Hepatocyte (in vitro differentiated cells): ENCODE measurements at regions not wholly inside any gene's neighbourhood (a gene's known extent, or its start where the extent isn't known, plus 50 kb on each side); places are given as distances from the start of the nearest gene placed in this dataset.
"Not testable (repeated sequence)": the region's sequence is repeated elsewhere in the genome, so short reads cannot be mapped to it uniquely, and the experiment has no call there.

Source experiments
- DNase-seq: peaks from one replicate; pipeline ENCODE4 v3.0.0-alpha.2; 2016; ENCODE audit warnings: low spot score
- H2AFZ ChIP-seq: fragments of 200-600 bp; sonication (generic); 2 replicates; pipeline ENCODE4 v1.6.0; 2016; ENCODE audit warnings: antibody characterized with exemption, mild to moderate bottlenecking
- H3K27ac ChIP-seq: fragments of 200-600 bp; sonication (generic); 2 replicates; pipeline ENCODE4 v1.5.1; 2016; ENCODE audit warnings: mild to moderate bottlenecking
- H3K27me3 ChIP-seq: fragments of 200-600 bp; sonication (generic); 2 replicates; pipeline ENCODE4 v1.6.1; 2016
- H3K36me3 ChIP-seq: fragments of 200-600 bp; sonication (generic); replicated peaks from 2 replicates; pipeline ENCODE4 v1.5.1; 2016; ENCODE audit warnings: low read depth; ENCODE audit not compliant: insufficient read depth
- H3K4me1 ChIP-seq: fragments of 200-600 bp; sonication (generic); 2 replicates; pipeline ENCODE4 v1.5.1; 2016; ENCODE audit warnings: mild to moderate bottlenecking, moderate library complexity; ENCODE audit not compliant: insufficient read depth
- H3K4me2 ChIP-seq: fragments of 200-600 bp; sonication (generic); 2 replicates; pipeline ENCODE4 v1.6.0; 2016
- H3K4me3 ChIP-seq: fragments of 200-600 bp; sonication (generic); 2 replicates; pipeline ENCODE4 v1.5.1; 2016; ENCODE audit warnings: mild to moderate bottlenecking
- H3K79me2 ChIP-seq: fragments of 200-600 bp; sonication (generic); 2 replicates; pipeline ENCODE4 v1.6.0; 2017; ENCODE audit warnings: mild to moderate bottlenecking
- H3K9me2 ChIP-seq: fragments of 200-600 bp; sonication (generic); replicated peaks from 2 replicates; pipeline ENCODE4 v1.6.0; 2017; ENCODE audit warnings: mild to moderate bottlenecking; ENCODE audit not compliant: insufficient read depth
- H3K9me3 ChIP-seq: fragments of 200-600 bp; sonication (generic); 2 replicates; pipeline ENCODE4 v1.5.1; 2016; ENCODE audit warnings: low read depth, mild to moderate bottlenecking
- H4K20me1 ChIP-seq: fragments of 200-600 bp; sonication (generic); 2 replicates; pipeline ENCODE4 v1.6.0; 2016; ENCODE audit warnings: mild to moderate bottlenecking; ENCODE audit not compliant: insufficient read depth, poor library complexity, severe bottlenecking
- EZH2 ChIP-seq: fragments of 200-600 bp; sonication (generic); IDR thresholded peaks from 2 replicates; pipeline ENCODE4 v1.6.1; 2016; ENCODE audit warnings: antibody characterized with exemption, mild to moderate bottlenecking, borderline replicate concordance
- EZH2phosphoT487 ChIP-seq: fragments of 200-600 bp; sonication (generic); IDR thresholded peaks from one replicate; pipeline ENCODE4 v1.6.1; 2018; ENCODE audit warnings: antibody characterized with exemption, mild to moderate bottlenecking, low read depth, moderate library complexity; ENCODE audit not compliant: unreplicated experiment, severe bottlenecking
- whole genome bisulfite sequencing: methylation state at CpG from one replicate; pipeline ENCODE4 v1.1.6; 2016; ENCODE audit warnings: low lambda C conversion rate; ENCODE audit errors: missing lambda C conversion rate; 5-methylcytosine and 5-hydroxymethylcytosine counted together
- TF ChIP-seq, protein P1 (sequence below): fragments of 200-600 bp; sonication (generic); IDR thresholded peaks from 2 replicates; pipeline ENCODE4 v1.5.1; 2016; ENCODE audit warnings: antibody characterized with exemption, mild to moderate bottlenecking; ENCODE audit not compliant: poor library complexity

DNA sequence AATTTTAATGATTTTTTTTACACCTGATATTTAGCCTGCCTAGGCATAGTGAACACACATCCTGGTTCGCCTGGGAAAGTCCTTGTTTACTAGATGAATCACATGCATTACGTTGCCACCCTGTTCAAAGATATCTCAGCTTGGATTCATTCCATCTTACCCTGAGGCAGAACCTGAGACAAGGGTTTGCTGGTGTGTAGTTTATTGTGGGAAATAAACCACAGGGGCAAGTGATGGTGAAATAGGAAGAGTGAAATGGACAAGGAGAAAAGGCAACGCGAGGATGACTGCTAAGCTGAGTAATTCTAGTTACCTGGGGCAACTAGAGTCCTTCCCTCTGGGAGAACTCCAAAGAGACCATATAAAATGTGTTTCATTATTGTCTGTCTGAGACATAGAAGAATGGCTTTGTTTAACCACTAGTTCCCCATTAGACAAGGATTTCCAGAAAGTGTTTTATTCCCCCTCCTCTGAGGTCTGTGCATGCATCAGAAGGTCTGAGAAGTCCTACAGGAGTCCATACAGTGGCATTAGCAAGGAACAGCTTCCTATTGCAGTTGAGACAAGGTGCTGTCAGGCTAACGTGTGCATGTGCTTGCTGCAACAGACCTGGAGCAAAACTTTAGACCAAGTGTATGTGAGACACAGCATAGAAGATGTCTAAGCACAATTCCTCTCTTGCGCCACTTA is 797.3 kb upstream of the FRG1 start:
- H4K20me1 ChIP-seq, result no peaks in the 10 kb centered on the region
- TF ChIP-seq, protein P1, sequence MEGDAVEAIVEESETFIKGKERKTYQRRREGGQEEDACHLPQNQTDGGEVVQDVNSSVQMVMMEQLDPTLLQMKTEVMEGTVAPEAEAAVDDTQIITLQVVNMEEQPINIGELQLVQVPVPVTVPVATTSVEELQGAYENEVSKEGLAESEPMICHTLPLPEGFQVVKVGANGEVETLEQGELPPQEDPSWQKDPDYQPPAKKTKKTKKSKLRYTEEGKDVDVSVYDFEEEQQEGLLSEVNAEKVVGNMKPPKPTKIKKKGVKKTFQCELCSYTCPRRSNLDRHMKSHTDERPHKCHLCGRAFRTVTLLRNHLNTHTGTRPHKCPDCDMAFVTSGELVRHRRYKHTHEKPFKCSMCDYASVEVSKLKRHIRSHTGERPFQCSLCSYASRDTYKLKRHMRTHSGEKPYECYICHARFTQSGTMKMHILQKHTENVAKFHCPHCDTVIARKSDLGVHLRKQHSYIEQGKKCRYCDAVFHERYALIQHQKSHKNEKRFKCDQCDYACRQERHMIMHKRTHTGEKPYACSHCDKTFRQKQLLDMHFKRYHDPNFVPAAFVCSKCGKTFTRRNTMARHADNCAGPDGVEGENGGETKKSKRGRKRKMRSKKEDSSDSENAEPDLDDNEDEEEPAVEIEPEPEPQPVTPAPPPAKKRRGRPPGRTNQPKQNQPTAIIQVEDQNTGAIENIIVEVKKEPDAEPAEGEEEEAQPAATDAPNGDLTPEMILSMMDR, result no peak
- TF ChIP-seq EZH2, result no peak
- TF ChIP-seq EZH2phosphoT487, result no peak
- DNase-seq, result no peak
- H3K4me2 ChIP-seq, result no peak overlapping the region
- no peak overlapping the region for H3K27ac ChIP-seq
- WGBS, result 73% methylated on average over 6 of the region's 6 CpGs
- no peaks in the 10 kb centered on the region for H3K79me2 ChIP-seq
- H3K27me3 ChIP-seq, result no peaks in the 10 kb centered on the region
- H2AFZ ChIP-seq, result no peak overlapping the region
- H3K9me2 ChIP-seq, result no peaks in the 10 kb centered on the region
- H3K9me3 ChIP-seq, result no peaks in the 10 kb centered on the region
- H3K4me1 ChIP-seq, result no peaks in the 10 kb centered on the region
- no peaks in the 10 kb centered on the region for H3K36me3 ChIP-seq
- no peak overlapping the region for H3K4me3 ChIP-seq

DNA sequence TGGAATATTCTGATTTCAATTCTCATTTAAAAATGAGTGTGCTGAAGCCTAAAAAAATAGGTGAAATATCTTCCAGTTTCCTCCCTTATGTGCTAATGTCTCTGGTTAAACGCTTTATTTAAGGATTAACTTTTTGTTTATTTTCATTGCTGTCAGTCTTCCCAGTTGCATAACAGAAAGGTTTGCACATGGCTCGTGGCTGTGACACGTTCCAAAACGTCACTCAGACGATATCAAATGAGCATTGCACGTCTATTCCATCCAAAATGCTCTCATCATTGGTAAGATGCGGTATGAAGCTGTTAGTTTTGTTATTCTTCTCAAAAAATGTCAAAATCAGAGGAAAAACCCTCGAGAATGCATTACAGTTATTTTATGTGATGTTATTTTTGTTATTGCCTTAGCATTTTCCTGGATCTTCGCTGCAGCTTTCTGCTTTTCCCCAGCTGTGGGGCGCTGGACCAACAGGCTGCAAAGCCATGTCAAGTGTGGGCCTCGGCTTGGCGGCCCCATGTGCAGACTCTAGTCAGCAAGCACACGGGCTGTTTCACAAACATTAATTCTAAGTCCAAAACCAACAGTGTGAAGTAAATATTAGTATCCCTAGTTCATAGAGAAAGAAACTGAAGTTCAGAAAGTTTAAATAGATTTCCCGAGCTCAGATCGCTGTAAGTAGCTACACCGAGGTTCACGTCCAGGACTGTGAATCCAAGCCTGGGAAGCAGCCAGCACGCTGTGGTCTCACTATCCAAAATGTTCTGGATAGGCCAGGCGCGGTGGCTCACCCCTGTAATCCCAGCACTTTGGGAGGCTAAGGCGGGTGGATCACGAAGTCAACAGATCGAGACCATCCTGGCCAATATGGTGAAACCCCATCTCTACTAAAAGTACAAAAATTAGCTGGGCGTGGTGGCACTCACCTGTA is 793.4 kb upstream of the FRG1 start:
- no peak overlapping the region for H3K4me2 ChIP-seq
- 88% methylated on average over 24 of the region's 24 CpGs for WGBS

DNA sequence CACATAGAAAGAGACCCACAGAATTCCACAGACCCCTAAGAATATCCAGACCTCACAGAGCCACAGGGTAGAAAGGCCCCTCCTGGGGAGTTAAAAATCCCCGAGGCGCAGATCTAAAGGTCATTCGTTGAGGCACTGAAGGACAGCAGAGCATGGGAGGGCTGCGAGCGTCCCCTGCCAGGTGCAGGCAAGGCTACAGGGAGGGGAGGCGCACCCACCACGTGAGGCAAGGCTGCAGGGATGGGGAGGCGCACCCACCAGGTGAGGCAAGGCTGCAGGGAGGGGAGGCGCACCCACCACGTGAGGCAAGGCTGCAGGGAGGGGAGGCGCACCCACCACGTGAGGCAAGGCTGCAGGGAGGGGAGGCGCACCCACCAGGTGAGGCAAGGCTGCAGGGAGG is 785.6 kb upstream of the FRG1 start:
- 91% methylated on average over 8 of the region's 13 CpGs for WGBS

More for the DNA sequence above, 793.4 kb upstream of the FRG1 start:
- no peaks in the 10 kb centered on the region for H3K79me2 ChIP-seq
- no peak for DNase-seq
- TF ChIP-seq EZH2, result no peak
- TF ChIP-seq, protein P1, result no peak
- no peak for TF ChIP-seq EZH2phosphoT487
- H3K36me3 ChIP-seq, result no peaks in the 10 kb centered on the region
- H3K27ac ChIP-seq, result no peak overlapping the region
- H3K9me3 ChIP-seq, result no peaks in the 10 kb centered on the region
- no peak overlapping the region for H3K4me3 ChIP-seq
- H3K27me3 ChIP-seq, result no peaks in the 10 kb centered on the region
- H3K9me2 ChIP-seq, result no peaks in the 10 kb centered on the region
- no peaks in the 10 kb centered on the region for H4K20me1 ChIP-seq
- H2AFZ ChIP-seq, result no peak overlapping the region
- no peaks in the 10 kb centered on the region for H3K4me1 ChIP-seq

More for the DNA sequence above, 785.6 kb upstream of the FRG1 start:
- not testable (repeated sequence) for H2AFZ ChIP-seq, H3K9me2 ChIP-seq, H3K27me3 ChIP-seq, DNase-seq, H3K36me3 ChIP-seq, H4K20me1 ChIP-seq, H3K4me3 ChIP-seq, H3K4me1 ChIP-seq, H3K9me3 ChIP-seq, H3K27ac ChIP-seq, H3K4me2 ChIP-seq, H3K79me2 ChIP-seq
